HG03342 (cell line): ENCODE measurements at regions not wholly inside any gene's neighbourhood (a gene's known extent, or its start where the extent isn't known, plus 50 kb on each side); places are given as distances from the start of the nearest gene placed in this dataset.

Experiments used
- ATAC-seq: cut with Tn5 transposase; IDR thresholded peaks from one replicate; pipeline ENCODE4 v1.9.1; 2021; ENCODE audit warnings: mild to moderate bottlenecking, moderate library complexity; ENCODE audit not compliant: unreplicated experiment

DNA sequence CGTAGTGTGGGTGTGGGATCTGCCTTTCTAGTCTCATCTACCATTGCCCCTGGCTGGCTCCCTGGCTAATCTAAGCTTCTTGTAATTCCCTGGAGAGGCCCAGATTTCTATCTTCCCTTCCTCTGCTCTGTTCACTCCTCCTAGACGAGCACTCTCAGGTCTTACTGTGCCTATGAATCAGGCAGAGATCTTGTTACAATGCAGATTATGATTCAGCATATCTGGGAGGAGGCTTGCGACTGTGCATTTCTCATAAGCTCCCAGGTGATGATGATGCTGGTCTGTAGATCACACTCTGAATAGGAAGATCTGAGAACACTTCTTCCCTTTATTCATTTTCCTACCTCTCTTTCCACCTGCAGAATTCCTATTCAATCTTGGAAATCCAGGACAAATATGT is 200.1 kb downstream of the CBLN1 start:
- ATAC-seq: no peak

DNA sequence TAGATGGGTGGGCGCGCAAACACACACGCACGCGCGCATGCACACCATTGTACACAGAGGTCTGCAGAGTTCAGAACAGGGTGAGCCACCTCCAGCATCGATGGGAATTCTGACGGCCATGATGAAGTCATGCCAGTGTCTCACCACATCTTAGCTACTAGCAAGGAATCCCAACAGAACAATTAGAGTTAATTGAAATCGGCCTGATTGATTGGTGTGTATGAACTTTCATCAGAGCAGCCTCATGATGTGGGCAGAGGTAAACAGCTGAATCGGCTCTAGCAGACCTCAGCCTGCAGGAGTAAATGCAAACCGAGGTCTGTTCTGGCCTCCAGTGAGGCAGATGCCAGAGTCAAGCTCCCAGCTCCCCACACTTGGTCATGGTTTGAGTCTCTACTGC is 200.6 kb downstream of the CBLN1 start:
- ATAC-seq: no peak

DNA sequence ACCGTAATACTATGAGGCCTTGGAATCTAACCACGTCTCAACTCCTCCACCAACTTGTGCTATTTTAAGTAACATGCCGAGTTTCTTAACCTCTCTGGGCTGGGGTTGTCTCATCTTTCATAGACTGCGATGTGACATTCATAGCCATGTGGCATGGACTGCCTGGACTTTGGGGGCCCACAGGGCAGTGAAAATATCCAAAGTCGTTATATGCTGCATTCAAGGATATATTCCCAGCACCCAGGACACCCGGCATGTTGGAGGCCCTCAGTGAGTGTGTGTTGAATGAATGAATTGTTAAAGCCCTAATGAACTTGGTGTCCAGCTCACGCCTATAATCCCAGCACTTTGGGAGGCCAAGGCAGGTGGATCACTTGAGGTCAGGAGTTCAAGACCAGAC is 203.1 kb downstream of the CBLN1 start:
- ATAC-seq: no peak

DNA sequence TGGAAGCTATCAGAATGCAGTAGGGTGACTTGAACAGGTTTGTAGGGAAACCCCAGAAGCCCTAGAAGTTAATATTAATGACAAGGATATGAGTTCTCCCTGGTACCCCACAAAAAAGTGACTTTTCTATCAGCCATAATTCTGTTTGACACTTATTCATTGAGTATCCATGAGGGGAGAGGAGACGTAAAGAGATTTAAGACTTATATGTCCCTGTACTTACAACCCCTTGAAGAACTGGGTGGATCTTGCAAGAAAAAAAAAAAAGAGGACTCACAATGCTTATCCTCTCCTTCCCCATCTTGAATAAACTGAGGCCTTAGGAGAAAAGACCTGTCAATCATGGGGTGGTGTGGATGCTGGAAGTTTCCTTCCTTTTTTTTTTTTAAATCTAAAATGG is 203.5 kb downstream of the CBLN1 start:
- ATAC-seq: no peak

DNA sequence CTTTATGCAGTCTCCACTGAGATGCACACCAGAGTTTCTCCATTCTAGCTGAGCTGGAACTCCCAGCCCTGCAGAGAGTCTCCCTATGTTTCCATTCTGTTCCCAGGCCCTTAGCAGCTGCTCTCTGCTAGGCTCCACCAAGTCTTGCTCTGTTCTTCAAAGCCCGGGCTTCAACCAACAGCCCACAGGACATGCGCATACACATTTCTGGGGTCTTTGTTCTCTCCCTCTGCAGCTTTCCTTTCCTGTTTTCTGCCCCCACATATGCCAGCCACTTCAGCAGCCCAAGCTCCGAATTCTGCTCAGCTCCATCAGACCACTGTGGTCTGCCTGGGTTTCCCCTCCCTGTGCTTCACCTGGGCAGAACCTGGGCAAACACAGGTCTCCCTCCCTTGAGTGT is 205.9 kb downstream of the CBLN1 start:
- ATAC-seq: no peak

DNA sequence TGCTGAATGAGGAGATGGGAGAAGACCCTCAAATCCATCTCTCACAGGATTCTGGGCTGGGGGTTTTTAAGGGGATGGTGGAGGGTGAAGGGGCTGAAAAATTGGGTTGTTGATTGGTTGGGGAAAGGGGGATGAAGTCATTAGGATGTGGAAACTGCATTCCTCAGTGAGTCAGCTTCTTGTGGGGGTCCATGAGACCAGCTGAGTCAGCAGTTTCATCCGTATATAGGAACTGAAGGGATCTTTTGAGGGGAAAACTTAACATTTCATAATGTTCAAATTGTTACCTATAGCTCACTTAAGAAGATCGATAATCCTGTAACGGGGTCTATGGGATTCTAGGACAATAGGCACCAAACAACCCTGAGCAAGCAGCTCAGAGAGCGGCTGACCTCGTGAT is 213.4 kb downstream of the CBLN1 start:
- no peak for ATAC-seq

DNA sequence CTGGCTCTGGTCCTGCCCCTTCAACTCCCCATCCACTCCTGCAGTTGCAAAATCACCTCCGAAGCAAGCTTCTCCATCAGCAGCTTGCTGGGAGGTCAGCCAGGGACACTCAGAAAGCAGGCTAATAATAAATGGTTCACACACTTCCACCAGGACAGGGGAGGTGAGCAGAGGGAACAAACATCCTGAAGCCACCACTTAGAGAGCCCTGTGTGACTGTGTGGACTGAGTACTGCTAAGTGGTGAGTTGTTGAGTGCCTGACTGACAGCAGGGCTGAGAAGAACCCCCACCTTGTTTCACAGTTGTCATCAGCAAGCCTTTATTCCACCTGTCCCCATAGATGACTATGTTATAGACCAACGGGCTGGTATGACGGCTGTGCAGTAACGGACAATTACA is 213.9 kb downstream of the CBLN1 start:
- no peak for ATAC-seq

DNA sequence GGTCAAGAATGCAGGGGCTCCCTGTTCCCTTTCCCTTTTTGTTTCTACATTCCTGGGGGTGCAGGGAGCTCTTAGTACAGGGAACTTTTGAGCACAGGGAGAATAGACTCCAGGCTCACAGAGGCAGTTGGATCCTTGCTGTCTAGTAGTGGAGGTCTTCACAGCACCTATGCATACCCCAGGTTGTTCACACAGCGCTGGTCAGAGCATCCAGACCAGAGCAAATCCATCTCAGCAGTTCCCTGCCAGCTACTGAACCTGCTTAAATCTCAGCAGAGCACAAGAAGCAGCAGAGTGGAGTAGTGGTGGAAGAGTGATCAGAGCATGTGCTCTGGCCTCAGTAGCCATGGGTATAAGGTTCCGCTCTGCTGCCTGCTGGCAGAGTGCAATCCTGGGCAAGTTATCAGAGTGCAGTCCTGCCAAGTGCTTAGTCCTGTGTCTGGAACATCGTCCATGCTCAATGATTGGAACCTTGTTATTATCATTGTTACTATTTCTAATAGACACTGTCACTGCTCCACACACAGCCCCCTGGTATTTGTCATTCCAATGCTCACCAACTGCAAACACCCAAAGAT is 220.4 kb downstream of the CBLN1 start:
- ATAC-seq: no peak

DNA sequence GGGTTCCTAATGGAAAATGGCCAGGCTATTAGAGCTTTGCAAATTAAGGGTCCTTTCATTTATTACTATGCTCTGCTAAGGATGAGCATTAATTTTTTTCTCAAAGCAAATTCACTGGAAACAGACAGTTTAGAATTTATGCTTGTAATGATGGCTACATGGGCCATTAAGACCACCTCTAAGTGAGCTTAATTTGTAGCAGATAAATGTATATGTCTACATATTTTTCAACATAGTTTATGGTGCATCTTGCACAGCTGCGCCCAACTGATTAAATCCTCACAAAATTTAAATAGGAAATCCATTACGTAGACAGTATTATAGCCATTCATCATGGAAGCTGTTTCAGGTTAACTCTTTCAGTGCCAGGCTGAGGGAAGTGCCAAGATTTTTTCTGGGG is 220.9 kb downstream of the CBLN1 start:
- no peak for ATAC-seq

DNA sequence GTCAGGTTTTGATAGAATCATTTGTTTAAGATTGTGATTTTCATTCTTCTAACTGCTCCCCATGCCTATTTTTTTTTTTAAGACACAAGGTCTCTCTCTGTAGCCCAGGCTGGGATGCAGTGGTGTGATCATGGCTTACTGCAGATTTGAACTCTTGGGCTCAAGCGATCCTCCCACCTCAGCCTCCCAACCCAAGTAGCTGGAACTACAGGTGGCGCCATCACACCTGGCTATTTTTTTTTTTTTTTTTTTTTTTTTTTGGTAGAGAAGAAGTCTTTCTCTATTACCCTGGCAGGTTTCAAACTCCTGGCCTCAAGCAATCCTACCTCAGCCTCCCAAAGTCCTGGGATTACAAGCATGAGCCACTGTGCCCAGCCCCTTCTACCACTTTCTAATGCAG is 223.3 kb downstream of the CBLN1 start:
- no peak for ATAC-seq

DNA sequence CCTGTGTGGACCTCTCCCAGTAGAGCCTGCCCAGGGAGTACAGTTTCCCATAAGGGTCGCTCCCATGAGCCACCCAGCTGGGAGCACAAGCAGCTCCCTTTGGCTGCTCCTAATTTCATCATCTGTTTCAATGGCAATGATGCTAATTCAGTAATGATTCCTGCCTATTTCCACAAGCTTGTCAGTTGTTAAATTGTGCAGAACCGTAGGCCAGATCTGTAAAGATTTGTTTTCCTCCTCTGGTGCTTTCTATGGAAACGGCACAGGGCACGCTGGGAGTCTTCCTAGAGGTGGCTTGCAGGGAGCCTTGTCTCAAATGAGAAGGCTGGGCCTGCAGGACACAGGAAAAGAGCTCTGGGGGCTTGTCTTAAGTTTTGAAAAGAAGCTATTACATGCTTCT is 223.7 kb downstream of the CBLN1 start:
- no peak for ATAC-seq

DNA sequence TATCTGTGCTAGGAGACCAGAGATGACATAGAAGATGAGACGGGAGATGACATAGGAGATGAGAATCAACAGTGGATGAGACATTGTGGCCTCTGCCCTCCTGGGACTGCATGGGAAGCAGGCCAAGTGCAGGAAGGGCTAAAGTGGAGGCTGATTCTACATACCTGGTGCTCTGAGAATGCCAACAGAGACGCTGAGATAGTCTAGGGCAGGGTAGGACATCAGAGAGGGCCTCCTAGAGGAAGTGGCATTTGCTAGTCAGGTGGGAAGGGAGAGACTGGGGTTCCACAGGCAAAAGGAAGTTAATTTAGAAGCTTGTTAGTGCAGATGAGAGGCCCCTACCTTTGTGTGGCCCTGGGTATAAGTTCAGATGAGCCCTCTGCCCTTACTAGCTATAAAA is 224.2 kb downstream of the CBLN1 start:
- ATAC-seq: no peak

DNA sequence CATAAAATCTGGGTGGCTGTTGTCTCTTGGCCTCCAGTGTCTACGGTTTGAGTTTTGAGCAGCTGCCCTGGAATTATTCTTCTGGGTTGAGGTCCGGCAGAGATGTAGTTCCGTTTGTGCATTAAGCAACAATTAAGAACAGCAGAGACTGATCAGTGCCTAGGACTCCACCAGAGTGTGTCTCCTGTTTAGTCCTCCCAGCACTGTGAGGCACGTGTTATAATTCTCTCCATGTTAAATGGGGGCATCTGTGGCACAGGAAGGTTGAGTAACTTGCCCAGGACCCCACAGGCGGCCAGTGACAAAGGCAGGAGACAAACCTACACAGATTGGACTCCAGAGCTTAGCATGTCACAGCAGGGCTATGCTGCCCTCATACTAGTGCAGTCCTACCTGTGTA is 225.1 kb downstream of the CBLN1 start:
- no peak for ATAC-seq

DNA sequence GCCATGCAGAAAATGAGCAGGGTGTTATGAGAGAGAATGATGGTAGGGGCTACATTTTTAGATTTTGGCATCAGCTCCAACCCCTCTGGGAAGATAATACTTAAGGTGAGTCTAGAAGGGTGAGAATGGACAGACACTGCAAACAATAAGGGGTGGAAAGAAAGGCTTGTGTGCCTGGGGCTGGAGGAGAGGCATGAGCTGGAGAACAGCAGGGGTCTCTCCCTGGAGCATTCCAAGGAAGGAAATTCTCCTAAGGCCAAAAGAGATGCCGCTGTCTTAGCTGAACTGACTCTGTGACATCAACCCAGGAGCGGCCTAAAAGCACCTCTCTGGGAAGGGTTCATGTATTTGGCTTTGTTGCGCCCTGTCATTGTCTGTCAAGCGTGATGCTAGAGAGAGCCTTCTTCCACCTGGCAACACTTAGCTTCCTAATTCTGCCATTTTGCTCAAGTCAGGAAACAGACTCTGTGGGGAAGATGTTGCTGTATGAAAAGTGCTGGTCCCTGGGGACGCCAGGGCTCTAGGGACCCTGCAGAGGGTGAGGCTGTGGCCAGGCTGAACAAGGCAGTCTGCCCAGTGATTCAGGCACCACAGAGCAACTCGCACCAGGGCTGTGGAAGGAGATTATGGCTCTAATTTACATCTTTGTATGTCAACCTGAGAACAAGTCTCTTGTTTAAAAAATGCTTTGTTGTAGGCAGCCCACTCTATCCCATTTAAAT is 225.7 kb downstream of the CBLN1 start:
- ATAC-seq: no peak

DNA sequence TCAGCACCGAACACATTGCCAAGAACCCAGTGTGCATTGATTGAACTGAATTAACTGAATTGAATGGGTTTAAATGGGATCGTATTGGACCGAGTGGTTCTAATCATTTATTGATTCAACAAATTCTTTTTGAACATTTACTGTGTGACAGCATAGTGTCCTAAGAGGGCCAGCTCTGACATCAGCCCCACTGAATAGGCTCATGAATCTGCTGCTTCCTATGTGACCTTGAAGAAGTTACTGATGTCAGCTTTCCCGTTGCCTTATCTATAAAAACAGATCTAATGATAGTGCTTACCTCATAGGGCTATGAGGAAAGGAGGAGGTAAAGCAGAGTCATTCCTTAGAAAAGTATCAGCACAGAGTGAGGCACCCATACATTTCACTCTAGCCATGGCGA is 226.3 kb downstream of the CBLN1 start:
- no peak for ATAC-seq

DNA sequence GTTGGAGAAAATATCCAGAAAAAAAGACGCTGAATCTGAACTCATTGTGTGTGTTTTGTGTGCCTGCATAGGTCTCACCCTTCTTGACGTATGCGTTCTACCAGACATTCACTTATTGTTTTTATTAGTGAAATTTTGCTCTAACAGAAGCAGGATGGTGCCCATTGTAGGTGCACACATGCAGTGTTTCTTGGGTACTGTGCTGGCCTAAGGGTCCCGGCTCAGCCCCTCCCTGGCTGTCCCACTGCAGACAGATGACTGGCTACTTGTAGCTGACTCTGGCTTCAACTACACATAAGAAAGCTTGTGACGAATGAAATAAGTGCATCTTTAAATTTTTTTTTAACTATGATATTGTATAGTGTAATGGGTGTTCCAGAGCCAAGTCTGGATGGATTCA is 227.0 kb downstream of the CBLN1 start:
- no peak for ATAC-seq

DNA sequence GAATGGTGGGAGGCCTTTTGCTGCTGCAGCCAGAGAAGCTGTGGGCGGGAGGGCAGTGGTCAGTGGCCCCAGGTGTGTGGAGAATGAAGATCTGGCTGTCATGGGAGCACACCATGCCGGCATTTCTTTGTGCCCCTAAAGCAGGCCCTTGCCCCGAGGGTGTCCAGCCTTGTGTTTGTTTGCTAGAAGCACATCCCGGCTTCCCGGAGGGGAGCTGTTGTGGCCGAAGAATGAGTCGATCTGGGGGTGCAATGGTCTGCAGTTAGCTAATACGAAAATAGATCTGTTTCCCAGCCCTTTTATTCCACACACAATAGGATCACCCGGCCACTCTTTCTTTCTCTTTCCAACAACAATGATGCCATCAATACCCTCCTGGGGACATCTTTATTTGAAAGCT is 228.8 kb downstream of the CBLN1 start:
- no peak for ATAC-seq

DNA sequence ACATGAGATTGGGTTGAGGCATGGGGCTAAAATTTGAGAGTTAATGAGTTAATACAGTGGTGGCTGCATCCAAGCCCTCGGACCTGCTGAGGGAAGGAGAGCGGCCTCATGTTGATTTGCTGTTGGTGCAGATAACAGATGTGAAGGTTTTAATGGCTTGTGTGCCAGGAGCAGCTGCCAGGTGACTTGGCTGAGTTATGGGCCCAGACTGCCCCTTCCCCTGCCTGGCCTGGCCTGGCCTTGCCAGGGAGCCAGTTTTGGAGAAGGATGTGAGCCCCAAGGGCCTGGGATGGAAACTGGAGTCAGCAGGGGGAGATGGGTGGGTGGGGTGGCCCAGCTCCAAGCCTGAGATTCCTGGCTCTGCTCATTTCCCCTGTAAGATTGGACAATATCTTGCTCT is 230.1 kb downstream of the CBLN1 start:
- no peak for ATAC-seq

DNA sequence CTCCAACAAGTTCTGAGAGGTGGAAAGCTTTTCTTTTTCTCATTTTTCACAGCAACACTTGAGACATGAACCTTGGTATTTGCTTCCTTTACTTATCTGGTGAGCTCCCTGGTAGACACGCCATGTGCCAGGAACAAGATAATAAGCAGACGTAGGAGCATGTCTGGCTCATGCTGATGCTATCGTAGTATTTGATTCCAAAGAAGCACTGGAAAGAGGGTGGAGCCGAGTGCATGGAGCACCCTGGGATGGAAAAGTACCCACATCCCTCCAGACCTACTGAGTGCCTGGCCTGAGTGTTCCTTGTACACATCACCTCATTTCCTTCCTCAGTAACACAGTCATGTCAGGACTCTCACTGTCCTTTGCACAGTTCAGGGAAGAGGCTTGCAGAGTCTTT is 231.0 kb downstream of the CBLN1 start:
- no peak for ATAC-seq

DNA sequence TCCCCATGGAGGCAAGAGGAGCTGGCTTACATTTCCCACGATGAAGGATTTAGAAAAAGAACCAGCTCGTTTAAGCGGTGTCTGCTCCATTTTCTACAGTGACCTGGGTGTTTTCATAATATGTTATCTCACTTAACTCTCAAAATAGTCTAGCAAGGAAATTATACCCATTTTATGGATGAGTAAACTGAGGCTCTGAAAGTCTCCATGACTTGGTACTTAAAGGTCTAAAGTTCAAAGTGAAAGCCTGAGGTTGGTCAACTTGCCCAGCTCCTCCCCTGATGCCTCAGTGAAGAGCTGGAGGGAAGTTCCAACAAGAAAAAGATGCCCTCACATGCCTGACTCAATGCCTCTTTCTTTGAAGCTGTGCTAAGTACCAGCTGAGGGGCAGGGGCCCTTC is 232.0 kb downstream of the CBLN1 start:
- no peak for ATAC-seq

DNA sequence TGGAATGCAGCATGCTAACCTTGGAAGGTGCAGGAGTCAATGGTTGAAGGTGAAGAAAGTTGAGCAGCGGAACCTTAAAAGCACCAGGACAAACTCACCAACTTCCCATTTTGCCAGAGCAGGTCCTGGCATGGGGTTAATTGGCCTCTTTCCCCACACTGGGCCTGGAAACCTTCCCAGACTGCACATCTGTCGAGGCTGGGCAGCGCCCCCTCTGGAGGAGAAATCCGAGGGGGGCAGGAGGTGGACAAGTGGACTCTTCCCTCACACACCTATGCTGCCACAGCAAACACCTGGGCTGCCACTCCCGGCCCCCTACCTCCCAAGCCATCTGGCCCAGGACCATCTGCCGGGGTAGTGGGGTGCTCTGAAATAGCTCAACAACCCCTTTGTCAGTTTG is 232.4 kb downstream of the CBLN1 start:
- no peak for ATAC-seq

DNA sequence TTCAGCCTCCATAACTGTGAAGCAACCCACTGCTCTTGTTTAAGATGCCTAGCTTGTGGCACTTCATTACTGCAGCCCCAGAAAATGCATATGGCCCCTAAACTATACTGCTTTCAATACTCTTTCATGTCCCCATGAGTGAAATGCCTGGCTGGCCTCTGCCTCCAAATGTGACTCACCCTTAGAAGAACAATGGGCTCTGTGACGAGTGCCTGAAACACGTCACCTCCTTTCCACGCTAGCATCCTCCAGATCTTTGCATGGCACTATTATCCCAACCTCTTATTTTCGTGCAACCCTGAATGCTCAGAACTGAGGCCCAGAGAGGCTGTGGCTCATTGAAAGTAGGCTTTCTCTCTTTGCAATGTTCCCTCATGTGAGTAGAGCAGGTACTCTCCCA is 233.1 kb downstream of the CBLN1 start:
- no peak for ATAC-seq

DNA sequence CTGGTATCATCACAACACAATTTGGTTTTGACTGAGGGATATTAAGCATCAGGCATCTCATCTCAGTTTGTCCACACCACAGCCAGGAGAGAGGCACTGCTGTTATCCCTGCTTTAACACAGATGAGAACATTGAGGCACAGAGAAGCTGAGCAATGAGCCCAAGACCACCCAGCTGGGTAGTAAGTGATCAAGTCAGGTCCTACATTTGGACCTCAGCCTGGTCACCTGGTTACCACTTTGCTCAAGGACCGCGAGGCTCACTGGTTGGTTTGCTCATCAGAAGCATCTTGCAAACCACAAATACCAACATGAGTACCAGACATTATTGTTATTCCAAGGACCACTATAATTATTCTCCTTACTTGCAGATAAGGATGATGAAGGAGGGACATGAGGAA is 245.5 kb downstream of the CBLN1 start:
- ATAC-seq: no peak
